ENCODE measurements at regions not wholly inside any gene's neighbourhood (a gene's known extent, or its start where the extent isn't known, plus 50 kb on each side); places are given as distances from the start of the nearest gene placed in this dataset.

DNA sequence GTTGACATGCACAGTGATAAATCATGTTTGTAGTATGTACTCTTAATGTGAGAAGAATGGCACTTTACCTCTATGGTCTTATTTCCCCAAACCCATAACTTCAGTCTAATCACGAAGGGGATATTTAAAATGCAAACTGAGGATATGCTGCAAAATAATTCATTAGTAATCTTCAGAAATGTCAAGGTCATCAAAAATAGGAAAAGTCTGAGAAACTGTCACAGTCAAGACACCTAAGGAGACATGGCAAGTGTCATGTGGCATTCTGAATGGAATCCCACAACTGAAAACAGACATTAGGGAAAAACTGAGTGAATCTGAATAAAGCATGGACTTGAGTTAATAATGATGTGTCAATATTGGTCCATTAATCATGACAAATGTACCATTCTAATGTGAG is 605.5 kb upstream of the ANKRD30A start:
- no peaks in the 10 kb centered on the region for H3K9me2 ChIP-seq (replicated peaks; ENCODE audit: insufficient read depth, low read length)
- no peaks in the 10 kb centered on the region for H4K20me1 ChIP-seq (ENCODE audit: insufficient read depth, low read length)
- H3K27me3 ChIP-seq (replicated peaks; ENCODE audit: insufficient read depth, low read length): no peaks in the 10 kb centered on the region
- H3K27ac ChIP-seq (ENCODE audit: low read length): no peak overlapping the region
- no peaks in the 10 kb centered on the region for H3K36me3 ChIP-seq (replicated peaks; ENCODE audit: insufficient read depth, low read length)
- H3F3A ChIP-seq (ENCODE audit: insufficient read depth, low read length): no peaks in the 10 kb centered on the region
- no peak for TF ChIP-seq EZH2 (optimal IDR thresholded peaks at IDR 0.05; ENCODE audit: low read depth, low read length)
- no peak for TF ChIP-seq EZH2phosphoT487 (IDR thresholded peaks at IDR 0.05; ENCODE audit: low read length)
- TF ChIP-seq, protein P1, sequence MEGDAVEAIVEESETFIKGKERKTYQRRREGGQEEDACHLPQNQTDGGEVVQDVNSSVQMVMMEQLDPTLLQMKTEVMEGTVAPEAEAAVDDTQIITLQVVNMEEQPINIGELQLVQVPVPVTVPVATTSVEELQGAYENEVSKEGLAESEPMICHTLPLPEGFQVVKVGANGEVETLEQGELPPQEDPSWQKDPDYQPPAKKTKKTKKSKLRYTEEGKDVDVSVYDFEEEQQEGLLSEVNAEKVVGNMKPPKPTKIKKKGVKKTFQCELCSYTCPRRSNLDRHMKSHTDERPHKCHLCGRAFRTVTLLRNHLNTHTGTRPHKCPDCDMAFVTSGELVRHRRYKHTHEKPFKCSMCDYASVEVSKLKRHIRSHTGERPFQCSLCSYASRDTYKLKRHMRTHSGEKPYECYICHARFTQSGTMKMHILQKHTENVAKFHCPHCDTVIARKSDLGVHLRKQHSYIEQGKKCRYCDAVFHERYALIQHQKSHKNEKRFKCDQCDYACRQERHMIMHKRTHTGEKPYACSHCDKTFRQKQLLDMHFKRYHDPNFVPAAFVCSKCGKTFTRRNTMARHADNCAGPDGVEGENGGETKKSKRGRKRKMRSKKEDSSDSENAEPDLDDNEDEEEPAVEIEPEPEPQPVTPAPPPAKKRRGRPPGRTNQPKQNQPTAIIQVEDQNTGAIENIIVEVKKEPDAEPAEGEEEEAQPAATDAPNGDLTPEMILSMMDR (IDR thresholded peaks at IDR 0.05; ENCODE audit: low read length): no peak
- no peak overlapping the region for H3K4me3 ChIP-seq (ENCODE audit: low read length)
- H3K4me2 ChIP-seq (ENCODE audit: low read depth, low read length): no peak overlapping the region
- DNase-seq: no peak
- no peaks in the 10 kb centered on the region for H3K79me2 ChIP-seq (ENCODE audit: low read length)
- H3K9ac ChIP-seq (ENCODE audit: low read length): no peak overlapping the region
- H2AFZ ChIP-seq (ENCODE audit: low read length): no peak overlapping the region
- H3K9me3 ChIP-seq (replicated peaks; ENCODE audit: insufficient read depth, low read length): no peaks in the 10 kb centered on the region
- H3K4me1 ChIP-seq (ENCODE audit: low read length): no peaks in the 10 kb centered on the region

DNA sequence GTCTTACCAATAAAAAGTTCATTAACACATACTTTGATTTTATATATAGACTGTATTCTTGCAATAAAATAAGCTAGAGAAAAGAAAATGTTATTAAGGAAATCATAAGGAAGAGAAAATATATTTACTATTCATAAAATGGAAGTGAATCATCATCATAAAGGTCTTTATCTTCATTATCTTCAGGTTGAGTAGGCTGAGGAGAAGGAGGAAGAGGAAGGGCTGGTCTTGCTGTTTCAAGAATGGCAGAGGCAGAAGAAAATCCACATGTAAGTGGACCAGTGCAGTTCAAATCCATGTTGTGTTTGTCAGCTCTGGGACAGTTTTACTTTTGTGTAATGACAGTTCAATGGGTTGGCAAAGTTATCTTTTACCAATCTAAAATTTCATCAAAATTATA is 609.1 kb upstream of the ANKRD30A start:
- TF ChIP-seq EZH2phosphoT487 (IDR thresholded peaks at IDR 0.05; ENCODE audit: low read length): no peak
- TF ChIP-seq, protein P1 (IDR thresholded peaks at IDR 0.05; ENCODE audit: low read length): no peak
- TF ChIP-seq EZH2 (optimal IDR thresholded peaks at IDR 0.05; ENCODE audit: low read depth, low read length): no peak
- H2AFZ ChIP-seq (ENCODE audit: low read length): no peak overlapping the region

DNA sequence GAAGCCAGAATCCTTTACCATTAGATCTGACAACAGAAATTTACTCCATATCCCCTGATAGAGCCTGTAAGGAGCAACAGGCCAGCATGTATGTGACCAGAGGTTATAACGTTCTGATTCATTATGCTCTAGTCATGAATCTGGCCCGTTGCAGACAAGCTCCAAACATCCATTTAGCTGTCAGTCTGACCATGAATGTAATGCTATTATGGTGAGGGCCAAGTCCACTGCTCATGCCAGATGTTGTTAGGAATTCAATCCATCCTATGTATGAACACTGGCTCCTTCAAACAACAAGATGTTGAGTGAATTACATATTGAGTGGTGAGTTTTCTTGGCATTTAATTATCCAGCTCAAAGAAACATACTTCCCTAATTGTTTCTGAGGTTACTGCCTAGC is 610.1 kb upstream of the ANKRD30A start:
- no peak for DNase-seq
- H3K9me3 ChIP-seq (replicated peaks; ENCODE audit: insufficient read depth, low read length): no peaks in the 10 kb centered on the region
- no peak overlapping the region for H2AFZ ChIP-seq (ENCODE audit: low read length)
- no peaks in the 10 kb centered on the region for H4K20me1 ChIP-seq (ENCODE audit: insufficient read depth, low read length)
- H3K9me2 ChIP-seq (replicated peaks; ENCODE audit: insufficient read depth, low read length): no peaks in the 10 kb centered on the region
- H3K27me3 ChIP-seq (replicated peaks; ENCODE audit: insufficient read depth, low read length): no peaks in the 10 kb centered on the region
- H3K4me1 ChIP-seq (ENCODE audit: low read length): no peaks in the 10 kb centered on the region
- no peak overlapping the region for H3K4me2 ChIP-seq (ENCODE audit: low read depth, low read length)
- H3F3A ChIP-seq (ENCODE audit: insufficient read depth, low read length): no peaks in the 10 kb centered on the region
- no peaks in the 10 kb centered on the region for H3K79me2 ChIP-seq (ENCODE audit: low read length)
- H3K27ac ChIP-seq (ENCODE audit: low read length): no peak overlapping the region
- H3K9ac ChIP-seq (ENCODE audit: low read length): no peak overlapping the region
- H3K4me3 ChIP-seq (ENCODE audit: low read length): no peak overlapping the region
- no peaks in the 10 kb centered on the region for H3K36me3 ChIP-seq (replicated peaks; ENCODE audit: insufficient read depth, low read length)
- TF ChIP-seq EZH2phosphoT487 (IDR thresholded peaks at IDR 0.05; ENCODE audit: low read length) (no peak), EZH2 (optimal IDR thresholded peaks at IDR 0.05; ENCODE audit: low read depth, low read length) (no peak)
- TF ChIP-seq, protein P1 (IDR thresholded peaks at IDR 0.05; ENCODE audit: low read length): no peak

More for the DNA sequence above, 609.1 kb upstream of the ANKRD30A start:
- no peak for DNase-seq
- Histone ChIP-seq H3K4me3 (ENCODE audit: low read length) (no peak overlapping the region), H4K20me1 (ENCODE audit: insufficient read depth, low read length) (no peaks in the 10 kb centered on the region), H3K4me2 (ENCODE audit: low read depth, low read length) (no peak overlapping the region), H3K9ac (ENCODE audit: low read length) (no peak overlapping the region), H3K9me3 (replicated peaks; ENCODE audit: insufficient read depth, low read length) (no peaks in the 10 kb centered on the region), H3K27ac (ENCODE audit: low read length) (no peak overlapping the region), H3F3A (ENCODE audit: insufficient read depth, low read length) (no peaks in the 10 kb centered on the region), H3K36me3 (replicated peaks; ENCODE audit: insufficient read depth, low read length) (no peaks in the 10 kb centered on the region), H3K27me3 (replicated peaks; ENCODE audit: insufficient read depth, low read length) (no peaks in the 10 kb centered on the region), H3K9me2 (replicated peaks; ENCODE audit: insufficient read depth, low read length) (no peaks in the 10 kb centered on the region), H3K4me1 (ENCODE audit: low read length) (no peaks in the 10 kb centered on the region), H3K79me2 (ENCODE audit: low read length) (no peaks in the 10 kb centered on the region)

All from MM.1S (cell line).